Uterus (tissue), 3 donors: ENCODE measurements at regions not wholly inside any gene's neighbourhood (a gene's known extent, or its start where the extent isn't known, plus 50 kb on each side); places are given as distances from the start of the nearest gene placed in this dataset.

Source experiments
- DNase-seq, 2 donors: peaks; one replicate each; pipeline ENCODE4 v3.0.0-alpha.2; 2019 to 2020
- H3K27ac ChIP-seq, 2 donors: fragments of 200-600 bp; sonication (generic); 1 replicate in 1 of 2; 2 replicates in 1 of 2; pipeline ENCODE4 v1.5.1; 2016 to 2018
- H3K27me3 ChIP-seq, 2 donors: fragments of 200-600 bp; sonication (generic); one replicate each; pipeline ENCODE4 v1.5.1; 2018 to 2019; ENCODE audit warnings: control low read depth in 1 of 2
- H3K36me3 ChIP-seq, 2 donors: fragments of 200-600 bp; sonication (generic); one replicate each; pipeline ENCODE4 v1.5.1; 2019; ENCODE audit warnings: control low read depth in 1 of 2
- H3K4me1 ChIP-seq, 2 donors: fragments of 200-600 bp; sonication (generic); one replicate each; pipeline ENCODE4 v1.5.1; 2018 to 2019; ENCODE audit warnings: control low read depth in 1 of 2
- H3K4me3 ChIP-seq, 2 donors: fragments of 200-600 bp; sonication (generic); 1 replicate in 1 of 2; 2 replicates in 1 of 2; pipeline ENCODE4 v1.5.1; 2018 to 2019; ENCODE audit warnings: mild to moderate bottlenecking in 1 of 2
- H3K9me3 ChIP-seq, 2 donors: fragments of 200-600 bp; sonication (generic); one replicate each; pipeline ENCODE4 v1.5.1; 2019; ENCODE audit warnings: control low read depth in 1 of 2
- POLR2A ChIP-seq, 2 donors: fragments of 450-650 bp; IDR thresholded peaks; one replicate each; pipeline ENCODE4 v1.6.1; 2016; ENCODE audit warnings: antibody characterized with exemption in 2 of 2, mild to moderate bottlenecking in 1 of 2, moderate library complexity in 1 of 2
- intact Hi-C: fragments of 100-400 bp; cut with DNase I; formaldehyde crosslinking; loops from one replicate; pipeline ENCODE4 v1.15.1; 2023; ENCODE audit warnings: low total_unique reads
- TF ChIP-seq, protein P1 (sequence below), 4 experiments: fragments of 200-600 bp in 2 of 4; fragments of 450-650 bp in 2 of 4; sonication (generic) in 2 of 4; IDR thresholded peaks; one replicate each; pipeline ENCODE4 v1.5.1; 2016 to 2019; ENCODE audit warnings: antibody characterized with exemption in 4 of 4, mild to moderate bottlenecking in 2 of 4, moderate library complexity in 1 of 4
- donor health status: DM: yes; HTN: yes; CAD: no.

DNA sequence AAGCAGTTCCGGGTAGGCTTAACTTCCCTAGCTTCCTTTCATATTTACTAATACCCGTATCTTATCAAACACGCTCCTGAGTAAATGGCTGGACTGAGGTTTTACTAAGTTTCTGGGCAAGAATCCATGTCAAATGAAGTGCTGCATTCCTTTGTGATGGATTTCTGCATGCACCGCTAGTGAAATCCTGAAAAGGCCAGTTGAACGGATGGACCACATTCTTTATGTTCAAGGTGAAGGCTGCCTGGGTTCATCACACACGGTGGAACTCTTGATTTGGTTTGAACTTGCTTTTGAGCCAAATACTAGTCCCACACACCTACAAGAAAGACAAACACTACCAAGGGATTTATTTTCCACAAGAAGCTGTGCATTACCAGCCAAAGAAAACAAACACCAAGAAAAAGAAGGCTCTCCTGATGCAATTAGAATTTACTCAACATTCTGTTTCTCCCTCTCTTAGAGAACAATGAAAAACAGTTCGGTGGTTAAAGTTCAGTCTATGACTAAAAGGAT, 255.0 kb upstream of the SEMA3C start:
- no peak overlapping the region for H3K4me3 ChIP-seq
- intact Hi-C loops, result no loop called here
- H3K27me3 ChIP-seq, result no peaks in the 10 kb centered on the region
- TF ChIP-seq, protein P1, sequence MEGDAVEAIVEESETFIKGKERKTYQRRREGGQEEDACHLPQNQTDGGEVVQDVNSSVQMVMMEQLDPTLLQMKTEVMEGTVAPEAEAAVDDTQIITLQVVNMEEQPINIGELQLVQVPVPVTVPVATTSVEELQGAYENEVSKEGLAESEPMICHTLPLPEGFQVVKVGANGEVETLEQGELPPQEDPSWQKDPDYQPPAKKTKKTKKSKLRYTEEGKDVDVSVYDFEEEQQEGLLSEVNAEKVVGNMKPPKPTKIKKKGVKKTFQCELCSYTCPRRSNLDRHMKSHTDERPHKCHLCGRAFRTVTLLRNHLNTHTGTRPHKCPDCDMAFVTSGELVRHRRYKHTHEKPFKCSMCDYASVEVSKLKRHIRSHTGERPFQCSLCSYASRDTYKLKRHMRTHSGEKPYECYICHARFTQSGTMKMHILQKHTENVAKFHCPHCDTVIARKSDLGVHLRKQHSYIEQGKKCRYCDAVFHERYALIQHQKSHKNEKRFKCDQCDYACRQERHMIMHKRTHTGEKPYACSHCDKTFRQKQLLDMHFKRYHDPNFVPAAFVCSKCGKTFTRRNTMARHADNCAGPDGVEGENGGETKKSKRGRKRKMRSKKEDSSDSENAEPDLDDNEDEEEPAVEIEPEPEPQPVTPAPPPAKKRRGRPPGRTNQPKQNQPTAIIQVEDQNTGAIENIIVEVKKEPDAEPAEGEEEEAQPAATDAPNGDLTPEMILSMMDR (IDR thresholded peaks at IDR 0.05), result no peak
- no peak for TF ChIP-seq POLR2A (IDR thresholded peaks at IDR 0.05)
- H3K27ac ChIP-seq, result no peak overlapping the region
- no peaks in the 10 kb centered on the region for H3K4me1 ChIP-seq
- H3K9me3 ChIP-seq, result no peaks in the 10 kb centered on the region
- no peak for DNase-seq
- no peaks in the 10 kb centered on the region for H3K36me3 ChIP-seq

- intact Hi-C loops, result no loop called here
- TF ChIP-seq POLR2A (IDR thresholded peaks at IDR 0.05), result no peak
- TF ChIP-seq, protein P1 (IDR thresholded peaks at IDR 0.05), result no peak
Observed at GRCh38 chr7:81170291-81170690, 251.4 kb upstream of the SEMA3C start.

DNA sequence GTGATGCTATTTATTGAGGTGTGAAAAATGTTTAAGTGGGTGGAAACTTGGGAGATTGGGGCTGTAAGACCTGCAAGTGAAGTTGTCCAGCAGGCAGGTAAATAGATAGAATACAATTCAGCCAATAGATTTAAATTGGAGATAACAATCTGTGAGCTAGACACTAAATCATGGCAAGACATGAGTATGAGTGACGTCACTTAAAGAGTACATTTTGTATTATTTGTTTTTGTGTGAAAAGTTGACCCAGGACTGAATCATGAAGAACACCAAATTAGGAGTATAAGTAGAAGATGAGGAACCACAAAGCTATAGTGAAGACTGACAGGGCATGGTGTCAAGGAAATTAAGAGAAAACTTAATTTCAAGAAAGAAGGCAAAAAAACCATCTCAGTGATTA, 249.1 kb upstream of the SEMA3C start:
- Histone ChIP-seq H3K4me1 (no peaks in the 10 kb centered on the region), H3K9me3 (no peaks in the 10 kb centered on the region), H3K27ac (no peak overlapping the region), H3K27me3 (no peaks in the 10 kb centered on the region), H3K4me3 (no peak overlapping the region), H3K36me3 (no peaks in the 10 kb centered on the region)
- DNase-seq, result no peak
- intact Hi-C loops, result no loop called here
- TF ChIP-seq POLR2A (IDR thresholded peaks at IDR 0.05), result no peak
- TF ChIP-seq, protein P1 (IDR thresholded peaks at IDR 0.05), result no peak

More at GRCh38 chr7:81170291-81170690, 251.4 kb upstream of the SEMA3C start:
- Histone ChIP-seq H3K9me3 (no peaks in the 10 kb centered on the region), H3K4me3 (no peak overlapping the region), H3K27ac (no peak overlapping the region), H3K36me3 (no peaks in the 10 kb centered on the region), H3K4me1 (no peaks in the 10 kb centered on the region), H3K27me3 (no peaks in the 10 kb centered on the region)
- DNase-seq, result no peak

GRCh38 chr7:81165070-81165469, 246.2 kb upstream of the SEMA3C start:
- Histone ChIP-seq H3K4me3 (no peak overlapping the region), H3K36me3 (no peaks in the 10 kb centered on the region), H3K27ac (no peak overlapping the region), H3K27me3 (no peaks in the 10 kb centered on the region), H3K9me3 (no peaks in the 10 kb centered on the region), H3K4me1 (no peaks in the 10 kb centered on the region)
- intact Hi-C loops, result no loop called here
- no peak for DNase-seq
- TF ChIP-seq, protein P1 (IDR thresholded peaks at IDR 0.05), result no peak
- no peak for TF ChIP-seq POLR2A (IDR thresholded peaks at IDR 0.05)

- Histone ChIP-seq H3K27me3 (no peaks in the 10 kb centered on the region), H3K4me3 (no peak overlapping the region), H3K36me3 (no peaks in the 10 kb centered on the region), H3K27ac (no peak overlapping the region), H3K9me3 (no peaks in the 10 kb centered on the region), H3K4me1 (no peaks in the 10 kb centered on the region)
- no peak for DNase-seq
- intact Hi-C loops, result no loop called here
- no peak for TF ChIP-seq POLR2A (IDR thresholded peaks at IDR 0.05)
- TF ChIP-seq, protein P1 (IDR thresholded peaks at IDR 0.05), result no peak
Observed at GRCh38 chr7:81162771-81163525, 244.1 kb upstream of the SEMA3C start.
